Endothelial cell of umbilical vein (primary cell): ENCODE measurements at regions not wholly inside any gene's neighbourhood (a gene's known extent, or its start where the extent isn't known, plus 50 kb on each side); places are given as distances from the start of the nearest gene placed in this dataset.
"Not testable (repeated sequence)": the region's sequence is repeated elsewhere in the genome, so short reads cannot be mapped to it uniquely, and the experiment has no call there.

Experiments used
- BruUV-seq: library from RNA; stranded (reverse); fragments of 400-500 nt; replicated peaks from 2 replicates; lab custom pipeline; 2021; lab: Mats Ljungman, UMichigan
- CTCF ChIA-PET: fragments of 300-600, 350-600 bp; sonication (Branson Sonifier 250); formaldehyde crosslinking; loops from one replicate; lab custom pipeline; 2021; ENCODE audit warnings: antibody characterized with exemption, inconsistent platforms; lab: Charles Lee
- POLR2A ChIA-PET: fragments of 300-600, 350-600 bp; sonication (Branson Sonifier 250); formaldehyde crosslinking; loops from one replicate; lab custom pipeline; 2021; ENCODE audit warnings: antibody characterized with exemption, inconsistent platforms; lab: Charles Lee
- DNase-seq: peaks from one replicate; pipeline ENCODE4 v3.0.0-alpha.2; 2011; ENCODE audit warnings: low read depth, low spot score
- FAIRE-seq: peaks from 2 replicates; lab custom pipeline; 2011; peaks lifted over from hg19 to GRCh38; lab: Jason Lieb, UNC
- H2AFZ ChIP-seq: 2 replicates; pipeline ENCODE4 v1.6.0; 2012; ENCODE audit warnings: low read depth, low read length, control low read depth, inconsistent platforms
- H3K27ac ChIP-seq: 2 replicates; pipeline ENCODE4 v1.5.1; 2011; ENCODE audit warnings: low read depth, mild to moderate bottlenecking, control low read depth, low read length, moderate library complexity; ENCODE audit not compliant: insufficient read depth
- H3K27me3 ChIP-seq, 2 experiments: 2 replicates each; pipeline versions ENCODE4 v1.6.0 to v1.6.1; 2011; ENCODE audit warnings: low read length in 2 of 2, mixed read lengths in 1 of 2; ENCODE audit not compliant: control insufficient read depth in 2 of 2, insufficient read depth in 2 of 2
- H3K36me3 ChIP-seq, 2 experiments: 2 replicates in 1 of 2; 3 replicates in 1 of 2; pipeline ENCODE4 v1.5.1; 2011; ENCODE audit warnings: low read length in 2 of 2, mild to moderate bottlenecking in 1 of 2, moderate library complexity in 1 of 2; ENCODE audit not compliant: control insufficient read depth in 2 of 2, insufficient read depth in 2 of 2; ENCODE audit errors: extremely low read depth in 1 of 2
- H3K4me1 ChIP-seq: 3 replicates; pipeline ENCODE4 v1.5.1; 2011; ENCODE audit warnings: mild to moderate bottlenecking, low read length; ENCODE audit not compliant: control insufficient read depth, insufficient read depth; ENCODE audit errors: extremely low read depth
- H3K4me2 ChIP-seq: 2 replicates; pipeline ENCODE4 v1.6.1; 2011; ENCODE audit warnings: low read length, control low read depth, mixed read lengths; ENCODE audit not compliant: insufficient read depth
- H3K4me3 ChIP-seq, 3 experiments: fragments of 200-600 bp in 1 of 3; sonication (generic), shearing (Covaris generic) in 1 of 3; replicated peaks in 1 of 3; 2 replicates each; pipeline ENCODE4 v1.5.1; 2011 to 2016; ENCODE audit warnings: control low read depth in 3 of 3, low read length in 3 of 3, mild to moderate bottlenecking in 2 of 3, inconsistent platforms in 1 of 3, low read depth in 1 of 3, moderate library complexity in 1 of 3; ENCODE audit not compliant: insufficient read depth in 1 of 3
- H3K79me2 ChIP-seq: 2 replicates; pipeline ENCODE4 v1.6.0; 2012; ENCODE audit warnings: low read length, inconsistent platforms; ENCODE audit not compliant: control insufficient read depth, insufficient read depth
- H3K9ac ChIP-seq: replicated peaks from 2 replicates; pipeline ENCODE3; 2011; ENCODE audit warnings: low read length, control low read depth; ENCODE audit not compliant: insufficient read depth; ENCODE audit errors: extremely low read depth
- H3K9me1 ChIP-seq: replicated peaks from 3 replicates; pipeline ENCODE4 v1.6.0; 2011; ENCODE audit warnings: mild to moderate bottlenecking, low read length; ENCODE audit not compliant: control insufficient read depth, insufficient read depth; ENCODE audit errors: extremely low read depth
- H3K9me3 ChIP-seq: replicated peaks from 2 replicates; pipeline ENCODE4 v1.5.1; 2012; ENCODE audit warnings: low read length, inconsistent platforms; ENCODE audit not compliant: control insufficient read depth, insufficient read depth
- H4K20me1 ChIP-seq: replicated peaks from 2 replicates; pipeline ENCODE3; 2011; ENCODE audit warnings: mild to moderate bottlenecking, low read length; ENCODE audit not compliant: control insufficient read depth, insufficient read depth; ENCODE audit errors: extremely low read depth
- dilution Hi-C: fragments of 300-500 bp; cut with MboI; formaldehyde crosslinking; loops from one replicate; pipeline ENCODE4 v1.15.0; 2019; ENCODE audit warnings: low sequenced_read_pairs; ENCODE audit not compliant: extremely low pct_ligation_motif_present
- intact Hi-C: fragments of 100-400 bp; cut with micrococcal nuclease; formaldehyde crosslinking; loops from one replicate; pipeline ENCODE4 v1.10.0; 2022

GRCh38 chr15:20192982-20193929 lies 348.3 kb downstream of the GOLGA6L6 start:
- H3K9me3 ChIP-seq, H3K27me3 ChIP-seq, H4K20me1 ChIP-seq, H3K27ac ChIP-seq, dilution Hi-C loops, H3K4me3 ChIP-seq, DNase-seq, CTCF ChIA-PET, POLR2A ChIA-PET, H3K9me1 ChIP-seq, H3K4me2 ChIP-seq, H3K9ac ChIP-seq, H3K79me2 ChIP-seq, FAIRE-seq, H2AFZ ChIP-seq, BruUV-seq, intact Hi-C loops, H3K4me1 ChIP-seq, H3K36me3 ChIP-seq: not testable (repeated sequence)

DNA sequence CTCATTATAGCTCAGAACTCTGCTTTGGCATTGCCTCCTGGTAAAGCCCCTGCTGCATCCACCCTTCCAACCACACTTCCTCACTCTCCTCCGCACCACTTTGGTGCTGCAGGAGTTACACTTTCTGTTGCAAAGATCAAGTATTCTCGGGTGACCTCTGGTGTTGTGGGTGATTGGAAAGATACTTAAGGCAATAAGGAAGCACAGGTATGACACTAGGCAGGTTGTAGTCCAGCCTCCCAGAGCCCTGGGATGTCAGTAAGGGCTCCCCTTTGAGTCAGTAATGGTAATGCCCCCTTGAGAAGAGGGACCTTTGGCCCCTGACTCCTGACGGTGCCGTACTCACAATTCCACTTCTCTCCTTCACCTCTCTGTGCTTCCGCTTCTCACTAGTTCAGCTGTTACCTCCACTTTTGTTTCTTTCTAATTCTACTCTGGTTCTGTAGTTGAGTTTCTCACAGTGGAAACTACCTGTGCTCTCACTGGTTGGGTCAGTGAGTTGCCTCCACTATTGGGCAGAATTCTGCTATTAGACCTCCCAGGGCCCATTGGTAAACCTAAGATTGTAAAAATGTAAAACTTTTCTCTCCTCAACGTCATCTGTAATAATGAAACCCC lies 350.0 kb downstream of the GOLGA6L6 start:
- H2AFZ ChIP-seq, H3K4me2 ChIP-seq, FAIRE-seq, H3K36me3 ChIP-seq, H3K4me3 ChIP-seq, H3K4me1 ChIP-seq, H3K79me2 ChIP-seq, H3K9ac ChIP-seq, H3K27ac ChIP-seq, dilution Hi-C loops, intact Hi-C loops, H4K20me1 ChIP-seq, POLR2A ChIA-PET, H3K9me1 ChIP-seq, H3K9me3 ChIP-seq, BruUV-seq, DNase-seq, CTCF ChIA-PET, H3K27me3 ChIP-seq: not testable (repeated sequence)

GRCh38 chr15:20188611-20189010 lies 353.0 kb downstream of the GOLGA6L6 start:
- H3K4me1 ChIP-seq, H3K4me3 ChIP-seq, BruUV-seq, POLR2A ChIA-PET, FAIRE-seq, H3K79me2 ChIP-seq, H3K27me3 ChIP-seq, H3K4me2 ChIP-seq, dilution Hi-C loops, H3K9ac ChIP-seq, H3K9me3 ChIP-seq, H4K20me1 ChIP-seq, H3K9me1 ChIP-seq, CTCF ChIA-PET, H3K27ac ChIP-seq, H3K36me3 ChIP-seq, intact Hi-C loops, H2AFZ ChIP-seq, DNase-seq: not testable (repeated sequence)
